Spleen (tissue), 11 donors: ENCODE measurements at regions not wholly inside any gene's neighbourhood (a gene's known extent, or its start where the extent isn't known, plus 50 kb on each side); places are given as distances from the start of the nearest gene placed in this dataset.

ENCODE experiments used
- DNase-seq: peaks from one replicate; pipeline ENCODE4 v3.0.0-alpha.2; 2020
- H3K27ac ChIP-seq, 8 donors: fragments of 200-600 bp; sonication (generic) in 7 of 8; 1 replicate in 4 of 8; 2 replicates in 4 of 8; pipeline versions ENCODE4 v1.5.0 to v1.8.0; 2016 to 2021; ENCODE audit warnings: inconsistent platforms in 4 of 8, mild to moderate bottlenecking in 4 of 8, moderate library complexity in 1 of 8
- H3K27me3 ChIP-seq, 7 donors: fragments of 200-600 bp; sonication (generic) in 6 of 7; replicated peaks in 1 of 7; 1 replicate in 4 of 7; 2 replicates in 3 of 7; pipeline versions ENCODE4 v1.5.0 to v1.8.0; 2016 to 2021; ENCODE audit warnings: inconsistent platforms in 3 of 7, mild to moderate bottlenecking in 1 of 7
- H3K36me3 ChIP-seq, 6 donors: fragments of 200-600 bp; sonication (generic) in 5 of 6; 1 replicate in 4 of 6; 2 replicates in 2 of 6; pipeline versions ENCODE4 v1.5.0 to v1.8.0; 2016 to 2021; ENCODE audit warnings: inconsistent platforms in 2 of 6
- H3K4me1 ChIP-seq, 6 donors: fragments of 200-600 bp; sonication (generic) in 5 of 6; 1 replicate in 3 of 6; 2 replicates in 3 of 6; pipeline versions ENCODE4 v1.5.0 to v1.8.0; 2016 to 2021; ENCODE audit warnings: inconsistent platforms in 3 of 6
- H3K4me3 ChIP-seq, 8 donors: fragments of 200-600 bp; sonication (generic) in 7 of 8; 1 replicate in 4 of 8; 2 replicates in 4 of 8; pipeline versions ENCODE4 v1.5.0 to v1.8.0; 2016 to 2021; ENCODE audit warnings: inconsistent platforms in 4 of 8, mild to moderate bottlenecking in 4 of 8, moderate library complexity in 2 of 8
- H3K9me3 ChIP-seq, 8 donors: fragments of 200-600 bp; sonication (generic) in 7 of 8; 1 replicate in 4 of 8; 2 replicates in 4 of 8; pipeline versions ENCODE4 v1.5.0 to v1.8.0; 2016 to 2021; ENCODE audit warnings: inconsistent platforms in 4 of 8
- POLR2A ChIP-seq, 3 donors: fragments of 450-650 bp; IDR thresholded peaks; one replicate each; pipeline ENCODE4 v1.5.1; 2017; ENCODE audit warnings: antibody characterized with exemption in 3 of 3, mild to moderate bottlenecking in 1 of 3
- POLR2AphosphoS5 ChIP-seq, 3 donors: sonication (generic); formaldehyde crosslinking; IDR thresholded peaks; one replicate each; pipeline ENCODE4 v1.5.1; 2017; ENCODE audit warnings: antibody characterized with exemption in 3 of 3
- WGBS, 5 donors: extraction: QIAGEN DNeasy Blood & Tissue Kit in 3 of 5; methylation state at CpG; one replicate each; pipeline versions ENCODE4 v1.1.5 to v1.1.7; 2013 to 2018; 5-methylcytosine and 5-hydroxymethylcytosine counted together
- intact Hi-C: fragments of 100-400 bp; cut with DNase I; formaldehyde crosslinking; loops from one replicate; pipeline ENCODE4 v1.15.0; 2023; ENCODE audit warnings: low total_unique reads
- TF ChIP-seq, protein P1 (sequence below), 11 experiments: fragments of 200-600 bp in 7 of 11; fragments of 450-650 bp in 4 of 11; sonication (generic) in 4 of 11; IDR thresholded peaks in 8 of 11; conservative IDR thresholded peaks in 3 of 11; 1 replicate in 7 of 11; 2 replicates in 4 of 11; pipeline versions ENCODE4 v1.4.0 to v1.8.0; 2016 to 2021; ENCODE audit warnings: antibody characterized with exemption in 11 of 11, inconsistent platforms in 4 of 11, mild to moderate bottlenecking in 1 of 11
- donor health status: healthy with polysubstance abuse.
- donor health status: DM: no; HTN: no; CAD: no; lungs with moderate emphysema.
- donor health status: DM: no; HTN: no; CAD: no.
- donor health status: Bipolar disorder and iron deficiency.
- donor health status: healthy.
- donor health status: DM: no; HTN: no; CAD: no.
- donor health status: DM: yes; HTN: yes; CAD: no.

DNA sequence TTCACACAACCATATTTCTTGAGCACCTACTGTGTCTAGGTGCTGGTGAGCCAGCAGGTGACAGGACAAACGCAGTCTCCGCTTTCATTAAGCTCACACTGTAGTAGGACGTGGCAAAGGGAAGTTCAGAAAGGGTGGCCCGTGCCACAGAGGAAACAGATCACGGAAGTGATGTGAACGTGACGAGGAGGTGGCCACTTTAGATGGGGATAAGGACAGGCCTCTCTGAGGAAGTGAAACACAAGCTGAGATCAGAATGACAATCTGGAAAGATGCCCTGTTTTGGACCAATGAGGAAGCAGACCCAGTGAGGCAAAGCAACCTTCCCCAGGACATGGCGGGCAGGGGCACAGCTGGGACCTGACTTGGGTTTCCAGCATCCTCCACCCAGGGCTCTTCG lies 127.4 kb upstream of the PRMT8 start:
- TF ChIP-seq POLR2AphosphoS5 (IDR thresholded peaks at IDR 0.05), result peak in 1 of 3 donors; percentile 56
- TF ChIP-seq, protein P1, sequence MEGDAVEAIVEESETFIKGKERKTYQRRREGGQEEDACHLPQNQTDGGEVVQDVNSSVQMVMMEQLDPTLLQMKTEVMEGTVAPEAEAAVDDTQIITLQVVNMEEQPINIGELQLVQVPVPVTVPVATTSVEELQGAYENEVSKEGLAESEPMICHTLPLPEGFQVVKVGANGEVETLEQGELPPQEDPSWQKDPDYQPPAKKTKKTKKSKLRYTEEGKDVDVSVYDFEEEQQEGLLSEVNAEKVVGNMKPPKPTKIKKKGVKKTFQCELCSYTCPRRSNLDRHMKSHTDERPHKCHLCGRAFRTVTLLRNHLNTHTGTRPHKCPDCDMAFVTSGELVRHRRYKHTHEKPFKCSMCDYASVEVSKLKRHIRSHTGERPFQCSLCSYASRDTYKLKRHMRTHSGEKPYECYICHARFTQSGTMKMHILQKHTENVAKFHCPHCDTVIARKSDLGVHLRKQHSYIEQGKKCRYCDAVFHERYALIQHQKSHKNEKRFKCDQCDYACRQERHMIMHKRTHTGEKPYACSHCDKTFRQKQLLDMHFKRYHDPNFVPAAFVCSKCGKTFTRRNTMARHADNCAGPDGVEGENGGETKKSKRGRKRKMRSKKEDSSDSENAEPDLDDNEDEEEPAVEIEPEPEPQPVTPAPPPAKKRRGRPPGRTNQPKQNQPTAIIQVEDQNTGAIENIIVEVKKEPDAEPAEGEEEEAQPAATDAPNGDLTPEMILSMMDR (IDR thresholded peaks at IDR 0.05 in 8 of 11, conservative IDR thresholded peaks at IDR 0.05 in 3 of 11), result no peak
- H3K9me3 ChIP-seq, result no peaks in the 10 kb centered on the region
- peaks cover 0 to 11% (median 7%) of the 10 kb centered on the region in 6 donors for H3K4me1 ChIP-seq
- H3K4me3 ChIP-seq, result no peak overlapping the region
- intact Hi-C loops, result no loop called here
- peaks cover 0 to 80% (median 28%) of the 10 kb centered on the region in 7 donors for H3K27me3 ChIP-seq
- DNase-seq, result no peak
- no peaks in the 10 kb centered on the region for H3K36me3 ChIP-seq
- H3K27ac ChIP-seq, result no peak overlapping the region
- WGBS, 5 donors, result 33 to 42% (median 38%) methylated on average over 9 of the region's 9 CpGs

DNA sequence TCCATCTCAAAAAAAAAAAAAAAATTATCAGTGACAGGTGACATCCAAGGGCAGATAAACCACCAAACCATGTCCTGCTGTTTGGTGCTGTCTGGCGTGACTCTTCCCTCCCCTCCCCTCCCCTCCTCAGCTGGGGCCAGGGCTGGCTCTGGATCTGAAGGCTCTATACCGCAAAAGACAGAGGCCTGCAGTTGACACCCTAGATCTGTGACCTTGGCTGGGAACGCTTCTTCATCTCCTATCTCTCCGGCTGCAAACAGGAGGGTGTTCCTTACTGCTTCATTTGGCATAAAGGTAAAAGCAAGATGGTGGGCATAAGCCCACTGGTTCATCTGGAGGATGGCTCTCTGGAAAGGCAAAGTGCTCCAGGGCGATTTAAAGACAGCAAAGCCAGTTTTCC lies 126.8 kb upstream of the PRMT8 start:
- intact Hi-C loops, result no loop called here
- peaks cover 0 to 11% (median 7%) of the 10 kb centered on the region in 6 donors for H3K4me1 ChIP-seq
- H3K27me3 ChIP-seq, result peaks cover 0 to 82% (median 28%) of the 10 kb centered on the region in 7 donors
- no peak overlapping the region for H3K27ac ChIP-seq
- H3K9me3 ChIP-seq, result no peaks in the 10 kb centered on the region
- WGBS, 5 donors, result 80 to 93% (median 85%) methylated on average over 5 of the region's 5 CpGs
- no peak overlapping the region for H3K4me3 ChIP-seq
- TF ChIP-seq, protein P1 (IDR thresholded peaks at IDR 0.05 in 8 of 11, conservative IDR thresholded peaks at IDR 0.05 in 3 of 11), result no peak
- TF ChIP-seq POLR2AphosphoS5 (IDR thresholded peaks at IDR 0.05) (no peak), POLR2A (IDR thresholded peaks at IDR 0.05) (no peak)
- DNase-seq, result no peak
- no peaks in the 10 kb centered on the region for H3K36me3 ChIP-seq

DNA sequence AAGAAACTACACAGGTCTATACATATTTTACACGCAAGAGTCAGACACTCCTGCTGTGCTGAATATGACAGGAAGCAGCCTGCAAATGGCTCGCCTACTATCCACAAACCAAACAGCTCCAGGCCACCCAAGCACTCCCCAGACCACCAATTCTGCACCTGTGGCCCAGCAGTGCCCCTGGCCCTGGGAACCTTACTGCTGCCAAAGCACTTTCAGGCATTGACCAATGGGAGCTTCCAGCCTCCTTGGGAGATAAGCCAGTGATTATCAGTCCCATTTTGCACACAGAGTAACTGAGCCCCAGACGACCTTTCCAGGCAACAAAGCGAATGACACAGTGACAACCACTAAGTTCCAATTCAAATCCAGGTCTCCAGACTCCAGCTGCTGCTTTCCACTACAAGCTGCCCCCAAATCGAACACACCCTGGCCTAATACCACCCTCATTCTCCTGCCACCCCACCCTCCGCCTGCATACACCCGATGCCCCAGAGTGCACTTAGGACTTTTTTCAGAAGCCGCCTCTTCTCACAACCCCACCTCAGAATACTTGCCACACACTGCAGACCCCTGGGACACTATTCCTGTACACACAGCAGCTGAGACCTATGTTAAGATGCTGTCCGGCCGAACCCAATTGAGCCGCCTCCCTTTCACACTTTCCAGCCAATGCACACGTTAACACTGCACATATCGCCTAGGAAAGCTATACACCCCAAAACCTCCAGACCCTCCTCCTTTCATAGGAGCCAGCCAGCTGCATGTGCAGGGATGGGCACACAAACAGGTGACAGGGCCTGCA lies 126.1 kb upstream of the PRMT8 start:
- Histone ChIP-seq H3K27me3 (peaks cover 0 to 87% (median 28%) of the 10 kb centered on the region in 7 donors), H3K4me1 (peaks cover 0 to 11% (median 7%) of the 10 kb centered on the region in 6 donors), H3K9me3 (no peaks in the 10 kb centered on the region), H3K4me3 (no peak overlapping the region), H3K27ac (no peak overlapping the region), H3K36me3 (no peaks in the 10 kb centered on the region)
- no peak for DNase-seq
- intact Hi-C loops, result no loop called here
- 76 to 85% (median 79%) methylated on average over 13 of the region's 13 CpGs for WGBS, 5 donors
- TF ChIP-seq, protein P1 (IDR thresholded peaks at IDR 0.05 in 8 of 11, conservative IDR thresholded peaks at IDR 0.05 in 3 of 11), result no peak
- TF ChIP-seq POLR2AphosphoS5 (IDR thresholded peaks at IDR 0.05) (no peak), POLR2A (IDR thresholded peaks at IDR 0.05) (no peak)
